BLaER1 treated with 17β-estradiol and CSF1 and Interleukin-3, amounts not matched to agents 10 nM and 100 nM (cell line): ENCODE measurements at regions not wholly inside any gene's neighbourhood (a gene's known extent, or its start where the extent isn't known, plus 50 kb on each side); places are given as distances from the start of the nearest gene placed in this dataset.
"Not testable (repeated sequence)": the region's sequence is repeated elsewhere in the genome, so short reads cannot be mapped to it uniquely, and the experiment has no call there.

Experiments used
- H3K27ac ChIP-seq, 11 experiments: shearing (Covaris generic); formaldehyde crosslinking; 2 replicates each; pipeline ENCODE4 v1.8.1; 2022
- H3K27me3 ChIP-seq, 11 experiments: shearing (Covaris generic); formaldehyde crosslinking; 2 replicates each; pipeline ENCODE4 v1.8.1; 2022
- H3K36me3 ChIP-seq, 11 experiments: shearing (Covaris generic); formaldehyde crosslinking; 2 replicates each; pipeline ENCODE4 v1.8.1; 2022
- H3K4me1 ChIP-seq, 10 experiments: shearing (Covaris generic); formaldehyde crosslinking; 2 replicates each; pipeline ENCODE4 v1.8.1; 2022
- H3K4me2 ChIP-seq, 11 experiments: shearing (Covaris generic); formaldehyde crosslinking; 2 replicates each; pipeline ENCODE4 v1.8.1; 2022
- H3K4me3 ChIP-seq, 10 experiments: shearing (Covaris generic); formaldehyde crosslinking; 2 replicates each; pipeline ENCODE4 v1.8.1; 2022
- H3K9ac ChIP-seq, 11 experiments: shearing (Covaris generic); formaldehyde crosslinking; 2 replicates each; pipeline ENCODE4 v1.8.1; 2022
- H3K9me3 ChIP-seq, 11 experiments: shearing (Covaris generic); formaldehyde crosslinking; replicated peaks in 1 of 11; 2 replicates each; pipeline ENCODE4 v1.8.1; 2022
- H4K20me1 ChIP-seq, 11 experiments: shearing (Covaris generic); formaldehyde crosslinking; 2 replicates each; pipeline ENCODE4 v1.8.1; 2022
- Cebpa-rat ChIP-seq, 11 experiments: shearing (Covaris generic); IDR thresholded peaks; 2 replicates each; pipeline ENCODE4 v1.8.1; 2022

GRCh38 chr18:39311111-39311712 is 1745.6 kb upstream of the CELF4 start:
- no peak overlapping the region for H3K27ac ChIP-seq

GRCh38 chr18:39308931-39309521 is 1743.4 kb upstream of the CELF4 start:
- H3K9me3 ChIP-seq = peaks cover 19 to 24% (median 22%) of the 10 kb centered on the region in 11 experiments
- H3K4me2 ChIP-seq, H3K27me3 ChIP-seq, H3K36me3 ChIP-seq, H3K4me1 ChIP-seq, H3K4me3 ChIP-seq, H4K20me1 ChIP-seq, H3K9ac ChIP-seq, H3K27ac ChIP-seq: not testable (repeated sequence)

More at GRCh38 chr18:39311111-39311712, 1745.6 kb upstream of the CELF4 start:
- peaks cover 19 to 24% (median 22%) of the 10 kb centered on the region in 11 experiments for H3K9me3 ChIP-seq
- H3K27me3 ChIP-seq = no peaks in the 10 kb centered on the region
- H3K4me3 ChIP-seq = no peak overlapping the region
- no peaks in the 10 kb centered on the region for H3K4me1 ChIP-seq
- no peak for TF ChIP-seq Cebpa-rat (IDR thresholded peaks at IDR 0.05)
- no peak overlapping the region for H3K9ac ChIP-seq
- no peaks in the 10 kb centered on the region for H4K20me1 ChIP-seq
- no peak overlapping the region for H3K4me2 ChIP-seq
- H3K36me3 ChIP-seq = no peaks in the 10 kb centered on the region

- Histone ChIP-seq H3K4me2 (no peak overlapping the region), H3K4me3 (no peak overlapping the region), H4K20me1 (no peaks in the 10 kb centered on the region), H3K9ac (no peak overlapping the region), H3K27ac (no peak overlapping the region), H3K4me1 (no peaks in the 10 kb centered on the region), H3K36me3 (no peaks in the 10 kb centered on the region), H3K9me3 (peaks cover 19 to 24% (median 22%) of the 10 kb centered on the region in 11 experiments), H3K27me3 (no peaks in the 10 kb centered on the region)
- TF ChIP-seq Cebpa-rat (IDR thresholded peaks at IDR 0.05) = no peak
These were observed 1740.2 kb upstream of the CELF4 start for GRCh38 chr18:39305766-39306165.

GRCh38 chr18:39302481-39302880 is 1736.9 kb upstream of the CELF4 start:
- H3K27ac ChIP-seq = no peak overlapping the region
- no peaks in the 10 kb centered on the region for H3K36me3 ChIP-seq
- no peaks in the 10 kb centered on the region for H3K27me3 ChIP-seq
- TF ChIP-seq Cebpa-rat (IDR thresholded peaks at IDR 0.05) = no peak
- no peaks in the 10 kb centered on the region; a peak in 1 of 22 replicates for H3K9me3 ChIP-seq
- no peak overlapping the region for H3K4me3 ChIP-seq
- H3K4me1 ChIP-seq = no peaks in the 10 kb centered on the region
- no peak overlapping the region for H3K4me2 ChIP-seq
- no peak overlapping the region for H3K9ac ChIP-seq
- no peaks in the 10 kb centered on the region for H4K20me1 ChIP-seq

- H3K4me3 ChIP-seq = no peak overlapping the region
- no peaks in the 10 kb centered on the region for H3K27me3 ChIP-seq
- no peaks in the 10 kb centered on the region for H3K36me3 ChIP-seq
- no peak overlapping the region for H3K27ac ChIP-seq
- H3K9ac ChIP-seq = no peak overlapping the region
- H3K4me1 ChIP-seq = peaks cover 0 to 6% (median 0%) of the 10 kb centered on the region in 10 experiments; a peak in 1 of 20 replicates
- no peak overlapping the region for H3K4me2 ChIP-seq
- no peak for TF ChIP-seq Cebpa-rat (IDR thresholded peaks at IDR 0.05)
- no peaks in the 10 kb centered on the region for H3K9me3 ChIP-seq
- no peaks in the 10 kb centered on the region for H4K20me1 ChIP-seq
These were observed 1733.6 kb upstream of the CELF4 start for GRCh38 chr18:39299152-39299551.

- Histone ChIP-seq H3K9me3 (no peaks in the 10 kb centered on the region), H4K20me1 (no peaks in the 10 kb centered on the region), H3K27me3 (no peaks in the 10 kb centered on the region), H3K36me3 (no peaks in the 10 kb centered on the region), H3K4me2 (no peak overlapping the region), H3K4me1 (peaks cover 0 to 6% (median 0%) of the 10 kb centered on the region in 10 experiments; a peak in 1 of 20 replicates), H3K4me3 (no peak overlapping the region), H3K9ac (no peak overlapping the region), H3K27ac (no peak overlapping the region)
- no peak for TF ChIP-seq Cebpa-rat (IDR thresholded peaks at IDR 0.05)
These were observed 1731.6 kb upstream of the CELF4 start for GRCh38 chr18:39297225-39297624.

GRCh38 chr18:39296293-39296888 is 1730.8 kb upstream of the CELF4 start:
- Histone ChIP-seq H3K4me3 (no peak overlapping the region), H4K20me1 (no peaks in the 10 kb centered on the region), H3K4me2 (0 out of 22 replicates have a peak overlapping the region, but pooled peaks of 1 of the 11 experiments have one; percentile 20), H3K27ac (peak overlapping the region in 3 of 11 experiments; percentile 8 to 31 (median 28); a peak in 4 of 22 replicates), H3K9ac (no peak overlapping the region), H3K4me1 (peaks cover 0 to 6% (median 0%) of the 10 kb centered on the region in 10 experiments; a peak in 1 of 20 replicates), H3K27me3 (no peaks in the 10 kb centered on the region), H3K9me3 (no peaks in the 10 kb centered on the region), H3K36me3 (no peaks in the 10 kb centered on the region)
- no peak for TF ChIP-seq Cebpa-rat (IDR thresholded peaks at IDR 0.05)

GRCh38 chr18:39276764-39277163 is 1711.2 kb upstream of the CELF4 start:
- no peaks in the 10 kb centered on the region for H4K20me1 ChIP-seq

GRCh38 chr18:39274535-39274934 is 1708.9 kb upstream of the CELF4 start:
- H3K9ac ChIP-seq = no peak overlapping the region
- no peak for TF ChIP-seq Cebpa-rat (IDR thresholded peaks at IDR 0.05)
- no peak overlapping the region for H3K4me2 ChIP-seq
- no peak overlapping the region for H3K27ac ChIP-seq
- H4K20me1 ChIP-seq = no peaks in the 10 kb centered on the region
- no peaks in the 10 kb centered on the region for H3K36me3 ChIP-seq
- no peak overlapping the region for H3K4me3 ChIP-seq
- no peaks in the 10 kb centered on the region for H3K9me3 ChIP-seq
- H3K4me1 ChIP-seq = no peaks in the 10 kb centered on the region
- no peaks in the 10 kb centered on the region for H3K27me3 ChIP-seq

More at GRCh38 chr18:39276764-39277163, 1711.2 kb upstream of the CELF4 start:
- H3K27me3 ChIP-seq = no peaks in the 10 kb centered on the region
- no peaks in the 10 kb centered on the region for H3K9me3 ChIP-seq
- no peak for TF ChIP-seq Cebpa-rat (IDR thresholded peaks at IDR 0.05)
- H3K9ac ChIP-seq = no peak overlapping the region
- H3K36me3 ChIP-seq = no peaks in the 10 kb centered on the region
- H3K27ac ChIP-seq = no peak overlapping the region
- H3K4me1 ChIP-seq = no peaks in the 10 kb centered on the region
- no peak overlapping the region for H3K4me2 ChIP-seq
- H3K4me3 ChIP-seq = no peak overlapping the region

- H4K20me1 ChIP-seq = no peaks in the 10 kb centered on the region
- no peak overlapping the region for H3K4me2 ChIP-seq
- H3K9ac ChIP-seq = no peak overlapping the region
- H3K27ac ChIP-seq = no peak overlapping the region
- H3K9me3 ChIP-seq = no peaks in the 10 kb centered on the region
- H3K4me3 ChIP-seq = no peak overlapping the region
- H3K4me1 ChIP-seq = no peaks in the 10 kb centered on the region
- no peaks in the 10 kb centered on the region for H3K36me3 ChIP-seq
- TF ChIP-seq Cebpa-rat (IDR thresholded peaks at IDR 0.05) = no peak
- no peaks in the 10 kb centered on the region for H3K27me3 ChIP-seq
These were observed 1706.6 kb upstream of the CELF4 start for GRCh38 chr18:39272230-39272629.
